Left lung (tissue), 4 donors: ENCODE measurements at regions not wholly inside any gene's neighbourhood (a gene's known extent, or its start where the extent isn't known, plus 50 kb on each side); places are given as distances from the start of the nearest gene placed in this dataset.
A peak's percentile ranks its signal among the peaks of the same experiment; 100 is the strongest.

Experiments
- ATAC-seq: fragments of 200-7000 bp; cut with Tn5 transposase; one replicate; pipeline ENCODE4 v1.9.1; 2020; ENCODE audit warnings: moderate library complexity
- DNase-seq, 4 donors: peaks; one replicate each; pipeline ENCODE4 v3.0.0-alpha.2; 2013 to 2020
- H3K27ac ChIP-seq, 2 donors: fragments of 200-600 bp; sonication (generic) in 1 of 2; one replicate each; pipeline versions ENCODE4 v1.5.0 to v1.8.0; 2020 to 2021
- H3K27me3 ChIP-seq, 2 donors: fragments of 200-600 bp; sonication (generic) in 1 of 2; one replicate each; pipeline versions ENCODE4 v1.5.0 to v1.8.0; 2020 to 2021
- H3K36me3 ChIP-seq, 2 donors: fragments of 200-600 bp; sonication (generic) in 1 of 2; one replicate each; pipeline versions ENCODE4 v1.5.0 to v1.8.0; 2020 to 2021
- H3K4me1 ChIP-seq, 2 donors: fragments of 200-600 bp; one replicate each; pipeline ENCODE4 v1.8.0; 2021
- H3K4me3 ChIP-seq, 2 donors: fragments of 200-600 bp; sonication (generic) in 1 of 2; one replicate each; pipeline versions ENCODE4 v1.5.0 to v1.8.0; 2020 to 2021; ENCODE audit warnings: mild to moderate bottlenecking in 1 of 2
- H3K9me3 ChIP-seq, 2 donors: fragments of 200-600 bp; sonication (generic) in 1 of 2; one replicate each; pipeline versions ENCODE4 v1.5.0 to v1.8.0; 2020 to 2021
- CTCF ChIP-seq, 2 donors: fragments of 200-600 bp; sonication (generic) in 1 of 2; IDR thresholded peaks; one replicate each; pipeline versions ENCODE4 v1.5.0 to v1.8.0; 2021; ENCODE audit warnings: antibody characterized with exemption in 2 of 2
- intact Hi-C, 2 donors: fragments of 100-400 bp; cut with DNase I; formaldehyde crosslinking; loops; one replicate each; pipeline versions ENCODE4 v1.11.2 to v1.14.2; 2022
- donor health status: DM: no; HTN: yes; CAD: no.
- donor health status: DM: no; HTN: no; CAD: no.

- intact Hi-C loops, result no loop called here
- ATAC-seq (no peak), DNase-seq (no peak)
Measured at GRCh38 chr5:158601118-158601517, 498.6 kb downstream of the EBF1 start.

GRCh38 chr5:158600679-158601078 lies 499.0 kb downstream of the EBF1 start:
- Histone ChIP-seq H3K4me3 (no peak overlapping the region), H3K4me1 (no peaks in the 10 kb centered on the region), H3K27me3 (no peaks in the 10 kb centered on the region), H3K9me3 (no peaks in the 10 kb centered on the region), H3K27ac (no peak overlapping the region), H3K36me3 (no peaks in the 10 kb centered on the region)
- TF ChIP-seq CTCF (IDR thresholded peaks at IDR 0.05), result no peak
- DNase-seq, result no peak
- intact Hi-C loops, result no loop called here
- ATAC-seq, result no peak

More at GRCh38 chr5:158601118-158601517, 498.6 kb downstream of the EBF1 start:
- Histone ChIP-seq H3K36me3 (no peaks in the 10 kb centered on the region), H3K4me3 (no peak overlapping the region), H3K27me3 (no peaks in the 10 kb centered on the region), H3K27ac (no peak overlapping the region), H3K4me1 (no peaks in the 10 kb centered on the region), H3K9me3 (no peaks in the 10 kb centered on the region)
- no peak for TF ChIP-seq CTCF (IDR thresholded peaks at IDR 0.05)

GRCh38 chr5:158599157-158599556 lies 500.6 kb downstream of the EBF1 start:
- Histone ChIP-seq H3K4me3 (no peak overlapping the region), H3K36me3 (no peaks in the 10 kb centered on the region), H3K27me3 (no peaks in the 10 kb centered on the region), H3K9me3 (no peaks in the 10 kb centered on the region), H3K4me1 (no peaks in the 10 kb centered on the region), H3K27ac (no peak overlapping the region)
- no peak for TF ChIP-seq CTCF (IDR thresholded peaks at IDR 0.05)
- ATAC-seq (no peak), DNase-seq (peak in 1 of 4 donors; percentile 51)
- intact Hi-C loops, result no loop called here

- no peak overlapping the region for H3K27ac ChIP-seq
- TF ChIP-seq CTCF (IDR thresholded peaks at IDR 0.05), result no peak
- no peaks in the 10 kb centered on the region for H3K36me3 ChIP-seq
- intact Hi-C loops, result no loop called here
- H3K27me3 ChIP-seq, result no peaks in the 10 kb centered on the region
- DNase-seq (no peak), ATAC-seq (no peak)
- H3K4me1 ChIP-seq, result peaks cover 0 to 4% of the 10 kb centered on the region in 2 donors
- no peaks in the 10 kb centered on the region for H3K9me3 ChIP-seq
- no peak overlapping the region for H3K4me3 ChIP-seq
Measured at GRCh38 chr5:158594595-158595242, 505.0 kb downstream of the EBF1 start.

- no peaks in the 10 kb centered on the region for H3K9me3 ChIP-seq
- no peaks in the 10 kb centered on the region for H3K36me3 ChIP-seq
- peaks cover 0 to 4% of the 10 kb centered on the region in 2 donors for H3K4me1 ChIP-seq
- no peak overlapping the region for H3K27ac ChIP-seq
- H3K27me3 ChIP-seq, result no peaks in the 10 kb centered on the region
- DNase-seq (no peak), ATAC-seq (no peak)
- intact Hi-C loops, result no loop called here
- no peak overlapping the region for H3K4me3 ChIP-seq
- no peak for TF ChIP-seq CTCF (IDR thresholded peaks at IDR 0.05)
Measured at GRCh38 chr5:158593925-158594324, 505.8 kb downstream of the EBF1 start.
